Hypothalamus (tissue), 51 donors: ENCODE measurements at regions not wholly inside any gene's neighbourhood (a gene's known extent, or its start where the extent isn't known, plus 50 kb on each side); places are given as distances from the start of the nearest gene placed in this dataset.
"Not testable (repeated sequence)": the region's sequence is repeated elsewhere in the genome, so short reads cannot be mapped to it uniquely, and the experiment has no call there.

Experiments used
- DNase-seq, 51 donors: peaks; one replicate each; lab custom pipeline; 2025; lab: John Stamatoyannopoulos, UW

GRCh38 chr11:49499117-49499516 is 290.7 kb upstream of the FOLH1 start:
- DNase-seq = no peak

DNA sequence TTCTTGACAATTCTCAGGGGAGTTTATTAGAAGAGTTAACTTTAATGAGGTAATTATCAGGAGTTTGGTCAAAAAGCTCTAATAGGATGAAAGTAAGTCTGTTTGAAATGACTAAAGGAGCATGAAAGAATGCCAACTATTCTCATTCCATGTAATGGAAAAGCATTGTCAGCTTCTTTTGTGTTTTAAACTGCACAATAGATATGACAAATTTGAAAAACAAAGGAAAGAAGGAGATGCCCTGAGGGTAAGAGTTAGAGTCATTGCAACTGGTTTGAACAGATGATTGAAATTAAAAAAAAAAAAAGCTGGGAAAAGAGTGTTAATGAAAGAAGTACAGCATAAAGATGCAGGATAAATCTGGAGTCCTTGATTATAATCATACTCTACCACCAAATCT is 296.8 kb upstream of the FOLH1 start:
- DNase-seq = no peak

GRCh38 chr11:49526240-49526829 is 317.9 kb upstream of the FOLH1 start:
- DNase-seq = peak in 11 of 51 donors; percentile 0 to 48 (median 2)

GRCh38 chr11:49533204-49533603 is 324.8 kb upstream of the FOLH1 start:
- no peak for DNase-seq

DNA sequence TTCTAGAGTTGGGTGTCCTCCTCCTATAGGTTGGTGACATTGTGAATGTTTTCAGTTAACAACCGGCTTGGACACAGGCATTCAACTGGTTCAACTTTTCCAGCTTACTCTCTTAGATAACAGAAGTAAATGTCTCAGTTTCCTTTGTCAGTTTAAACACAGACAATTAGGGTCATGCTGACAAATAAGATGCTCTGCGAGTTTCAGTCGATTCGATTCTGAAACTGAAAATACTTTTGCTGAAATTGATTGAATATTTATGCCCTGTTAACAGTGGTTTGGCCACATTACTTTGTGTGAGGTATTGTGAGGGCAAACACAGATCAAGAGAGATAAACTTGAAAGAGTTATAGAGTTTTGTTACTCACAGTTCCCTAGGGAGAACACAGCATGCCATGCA is 330.5 kb upstream of the FOLH1 start:
- DNase-seq = not testable (repeated sequence)

DNA sequence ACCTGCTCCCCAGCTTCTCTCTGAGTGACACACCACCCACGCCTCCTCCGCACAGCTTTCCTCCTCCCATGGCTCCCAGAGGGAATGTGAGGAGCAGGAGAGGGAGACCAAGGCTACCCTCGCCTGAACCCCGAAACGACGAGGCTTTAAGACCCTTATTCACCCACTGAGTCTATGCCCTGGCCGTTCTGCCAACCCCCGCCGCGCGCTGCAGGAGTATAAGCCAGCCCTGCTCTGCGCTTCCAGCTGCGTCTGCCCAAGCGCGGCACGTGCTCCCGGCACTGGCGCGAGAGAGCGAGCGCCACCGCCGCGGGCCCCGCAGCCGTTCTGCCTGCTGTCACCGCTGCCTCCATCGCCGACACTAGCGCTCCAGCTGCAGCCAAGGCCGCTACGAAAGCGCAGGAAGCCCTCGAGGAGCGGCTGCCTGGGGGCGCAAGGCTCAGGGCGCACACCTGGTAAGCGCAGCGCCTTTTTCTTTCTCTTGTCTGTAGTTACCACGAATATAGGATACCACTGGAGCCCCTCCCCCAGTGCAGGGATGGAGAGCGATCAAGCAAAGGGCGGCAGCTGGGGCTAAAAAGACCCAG is 350.0 kb upstream of the FOLH1 start:
- DNase-seq = peak in 2 of 51 donors; percentile 21 to 23

DNA sequence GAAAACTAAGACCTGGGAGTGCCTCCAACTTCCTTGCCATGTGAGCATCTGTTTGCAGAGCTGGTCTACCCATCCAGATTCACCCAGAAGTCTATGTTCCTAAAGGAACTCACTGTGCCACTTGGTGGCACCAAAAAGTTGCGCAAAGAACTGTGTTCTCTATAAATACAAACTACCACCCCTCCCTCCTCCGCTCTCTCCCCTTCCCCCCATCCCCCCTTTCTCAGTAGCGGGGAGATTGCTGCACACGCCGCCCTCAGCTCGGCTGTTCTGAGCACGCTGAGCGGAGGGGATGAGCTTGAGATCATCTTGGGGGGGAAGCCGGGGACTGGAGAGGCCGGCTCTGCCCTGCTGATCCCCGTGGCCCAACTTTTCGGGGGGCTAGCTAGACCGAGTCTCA is 352.2 kb upstream of the FOLH1 start:
- DNase-seq = peak in 1 of 51 donors; percentile 25

DNA sequence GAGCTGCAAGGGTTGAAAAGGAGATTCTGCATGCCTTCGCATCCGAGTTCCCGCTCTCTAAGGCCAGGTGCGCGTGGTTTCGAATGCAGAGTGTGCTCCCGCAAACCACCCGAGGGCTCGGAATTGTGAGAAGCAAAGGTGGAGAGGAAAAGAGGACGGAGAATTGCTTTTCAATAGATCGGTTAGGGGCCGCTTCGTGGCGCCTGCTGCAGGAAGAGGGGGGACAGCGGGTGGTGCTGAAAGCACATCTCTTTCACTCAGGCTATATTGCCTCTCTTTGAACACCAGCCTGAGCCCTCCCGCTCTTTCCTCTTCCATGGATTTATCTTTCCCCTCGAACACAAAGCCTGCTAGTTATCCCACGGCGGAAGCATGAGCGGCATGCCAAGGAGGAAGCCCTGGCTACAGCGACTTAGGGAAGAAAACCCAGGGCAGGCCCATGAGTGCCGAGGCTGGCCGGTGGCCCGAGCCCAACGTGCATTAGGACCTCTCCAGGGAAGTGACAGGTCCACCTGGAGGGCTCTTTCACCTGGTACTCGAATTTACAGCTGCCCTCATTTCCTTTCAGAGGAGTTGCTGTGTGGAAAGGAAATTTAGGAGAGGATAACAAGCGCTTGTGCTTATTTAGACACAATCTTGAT is 353.0 kb upstream of the FOLH1 start:
- DNase-seq = not testable (repeated sequence)

DNA sequence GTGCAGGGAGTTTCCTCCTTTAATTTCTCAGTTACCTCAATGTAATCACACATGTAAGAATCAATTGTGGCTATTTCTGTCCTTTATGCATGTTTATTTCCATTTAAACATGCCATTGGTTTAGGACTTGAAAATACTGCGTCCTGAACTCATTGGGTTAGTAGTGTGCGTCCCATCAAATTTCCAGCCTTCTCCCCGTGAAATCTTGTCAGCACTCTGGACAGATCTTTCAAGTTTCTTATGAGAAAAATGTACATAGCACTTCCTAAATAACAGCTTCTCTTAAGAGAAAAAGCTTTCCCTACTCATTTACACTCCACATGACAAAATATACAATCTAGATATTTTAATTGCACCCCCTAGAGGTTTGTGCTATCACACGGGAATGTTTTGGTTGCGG is 353.9 kb upstream of the FOLH1 start:
- DNase-seq = not testable (repeated sequence)

- not testable (repeated sequence) for DNase-seq
Observed at GRCh38 chr11:49579492-49579891, 371.1 kb upstream of the FOLH1 start.

- not testable (repeated sequence) for DNase-seq
Observed at GRCh38 chr11:49585495-49585894, 366.7 kb upstream of the OR4C13 start.

GRCh38 chr11:49608892-49609291 is 343.3 kb upstream of the OR4C13 start:
- DNase-seq = not testable (repeated sequence)

GRCh38 chr11:49623872-49624271 is 328.3 kb upstream of the OR4C13 start:
- not testable (repeated sequence) for DNase-seq

GRCh38 chr11:49670705-49671104 is 281.5 kb upstream of the OR4C13 start:
- DNase-seq = not testable (repeated sequence)

DNA sequence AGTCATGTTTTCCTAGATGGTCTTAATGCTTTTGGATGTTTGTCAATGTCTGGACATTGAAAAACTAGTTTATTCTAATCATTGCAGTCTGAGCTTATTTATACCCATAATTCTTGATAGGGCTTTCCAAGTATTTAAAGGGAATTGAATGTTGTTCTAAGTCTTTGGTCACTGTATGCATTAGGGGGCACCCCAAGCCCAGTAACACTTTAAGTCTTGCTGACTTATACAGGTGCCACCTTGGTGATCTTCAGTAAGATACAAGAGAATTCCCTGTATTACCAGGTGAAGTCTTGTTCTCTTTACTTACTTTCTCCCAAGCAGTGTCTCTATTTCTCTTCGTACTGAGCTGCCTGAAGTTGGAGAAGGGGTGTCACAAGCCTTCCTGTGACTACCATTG is 250.1 kb upstream of the OR4C13 start:
- not testable (repeated sequence) for DNase-seq

DNA sequence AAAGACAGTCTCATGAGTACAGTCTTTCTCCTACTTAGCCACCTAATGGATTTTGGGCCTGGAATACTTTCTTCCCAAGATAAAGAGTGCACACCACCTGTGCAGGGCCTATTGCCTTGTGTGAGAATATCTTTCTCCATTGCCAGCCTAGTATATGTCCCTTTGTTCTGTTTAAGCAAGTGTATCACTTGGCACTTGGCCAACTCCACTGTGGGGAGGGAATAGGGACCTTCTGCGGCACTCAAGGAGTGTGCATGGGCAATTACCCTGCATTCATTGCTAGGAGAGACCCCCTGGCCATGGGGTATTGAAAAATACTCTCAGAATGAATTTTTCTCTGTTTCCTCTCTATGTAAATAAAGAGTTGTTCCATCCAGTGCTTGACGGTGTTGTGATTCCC is 201.7 kb upstream of the OR4C13 start:
- not testable (repeated sequence) for DNase-seq

GRCh38 chr11:49750960-49751359 is 201.2 kb upstream of the OR4C13 start:
- DNase-seq = not testable (repeated sequence)

DNA sequence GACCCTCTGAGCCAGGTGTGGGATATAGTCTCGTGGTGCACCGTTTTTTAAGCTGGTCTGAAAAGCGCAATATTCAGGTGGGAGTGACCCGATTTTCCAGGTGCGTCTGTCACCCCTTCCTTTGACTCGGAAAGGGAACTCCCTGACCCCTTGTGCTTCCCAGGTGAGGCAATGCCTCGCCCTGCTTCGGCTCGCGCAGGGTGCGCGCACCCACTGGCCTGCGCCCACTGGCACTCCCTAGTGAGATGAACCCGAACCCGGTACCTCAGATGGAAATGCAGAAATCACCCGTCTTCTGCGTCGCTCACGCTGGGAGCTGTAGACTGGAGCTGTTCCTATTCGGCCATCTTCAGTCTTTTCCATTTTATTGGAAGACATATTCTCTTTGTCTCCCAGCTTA is 171.4 kb upstream of the OR4C13 start:
- DNase-seq = not testable (repeated sequence)

DNA sequence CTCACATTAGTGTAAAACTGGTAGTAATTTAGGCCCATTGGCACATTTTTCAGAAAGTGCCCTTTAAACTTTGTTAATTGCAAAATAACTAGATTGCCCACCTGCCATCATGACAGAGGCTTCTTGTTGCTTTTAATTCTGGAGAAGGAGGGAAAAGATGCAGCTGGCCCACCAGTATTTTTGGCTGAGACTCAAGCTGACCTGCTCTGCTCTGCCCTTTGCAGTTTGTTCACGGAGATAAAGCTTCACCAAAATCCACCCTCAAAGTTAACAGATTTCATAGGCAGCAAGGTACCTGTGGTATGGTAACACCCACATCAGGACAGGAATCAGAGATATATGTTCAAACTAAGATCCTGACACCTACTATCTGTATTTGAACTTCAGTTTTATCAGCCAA is 170.2 kb upstream of the OR4C13 start:
- not testable (repeated sequence) for DNase-seq

DNA sequence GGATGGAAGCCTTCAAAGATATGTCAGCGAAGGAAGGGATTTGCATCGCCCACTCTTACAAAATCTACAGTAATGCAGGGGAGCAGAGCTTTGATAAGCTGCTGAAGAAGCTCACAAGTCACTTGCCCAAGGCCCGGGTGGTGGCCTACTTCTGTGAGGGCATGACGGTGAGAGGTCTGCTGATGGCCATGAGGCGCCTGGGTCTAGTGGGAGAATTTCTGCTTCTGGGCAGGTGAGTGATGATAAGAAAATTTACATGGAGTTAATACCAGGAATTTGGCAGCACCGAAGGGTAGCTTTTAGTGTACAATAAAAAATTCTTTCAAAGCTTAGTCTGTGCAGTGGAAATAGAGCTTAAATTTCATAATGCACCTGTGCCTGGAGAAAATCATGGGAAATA is 168.3 kb upstream of the OR4C13 start:
- not testable (repeated sequence) for DNase-seq

- not testable (repeated sequence) for DNase-seq
Observed at GRCh38 chr11:49789787-49790186, 162.4 kb upstream of the OR4C13 start.

GRCh38 chr11:49798206-49798837 is 153.9 kb upstream of the OR4C13 start:
- DNase-seq = not testable (repeated sequence)
